Activated CD8-positive, alpha-beta T cell treated with anti-CD3 and anti-CD28 coated beads for 36 hours (primary cell): ENCODE measurements at regions not wholly inside any gene's neighbourhood (a gene's known extent, or its start where the extent isn't known, plus 50 kb on each side); places are given as distances from the start of the nearest gene placed in this dataset.

Source experiments
- ATAC-seq: fragments of 200-7000 bp; cut with Tn5 transposase; one replicate; pipeline ENCODE4 v1.10.0; 2021; ENCODE audit warnings: mild to moderate bottlenecking, moderate library complexity
- CTCF ChIA-PET: fragments of 350-600 bp; sonication (Branson Sonifier 250); formaldehyde crosslinking; loops from one replicate; lab custom pipeline; 2021; ENCODE audit warnings: antibody characterized with exemption; lab: Charles Lee
- POLR2A ChIA-PET: fragments of 350-600 bp; sonication (Branson Sonifier 250); formaldehyde crosslinking; loops from one replicate; lab custom pipeline; 2021; ENCODE audit warnings: antibody characterized with exemption; lab: Charles Lee
- DNase-seq: peaks from one replicate; pipeline ENCODE4 v3.0.0-alpha.2; 2020
- H3K27ac Mint-ChIP-seq: one replicate; pipeline ENCODE4 v1.8.0; 2021; ENCODE audit warnings: mild to moderate bottlenecking, mixed read lengths
- H3K27me3 Mint-ChIP-seq: one replicate; pipeline ENCODE4 v1.8.0; 2021; ENCODE audit warnings: mixed read lengths
- H3K36me3 Mint-ChIP-seq: one replicate; pipeline ENCODE4 v1.8.0; 2021; ENCODE audit warnings: low read depth, mixed read lengths
- H3K4me1 Mint-ChIP-seq: one replicate; pipeline ENCODE4 v1.8.0; 2021; ENCODE audit warnings: low read depth, mixed read lengths
- H3K4me3 Mint-ChIP-seq: one replicate; pipeline ENCODE4 v1.8.0; 2021; ENCODE audit warnings: mild to moderate bottlenecking, moderate library complexity, mixed read lengths
- H3K9me3 Mint-ChIP-seq: one replicate; pipeline ENCODE4 v1.8.0; 2021; ENCODE audit warnings: mixed read lengths
- CTCF ChIP-seq: fragments of 200-600 bp; IDR thresholded peaks from one replicate; pipeline ENCODE4 v1.8.0; 2022; ENCODE audit warnings: antibody characterized with exemption, mild to moderate bottlenecking
- intact Hi-C: fragments of 100-400 bp; cut with micrococcal nuclease; formaldehyde crosslinking; loops from one replicate; pipeline ENCODE4 v1.10.0; 2022

- ChIA-PET POLR2A (no interaction called here), CTCF (no interaction called here)
- H3K36me3 Mint-ChIP-seq, result no peaks in the 10 kb centered on the region
- intact Hi-C loops, result no loop called here
- DNase-seq (no peak), ATAC-seq (no peak)
- TF ChIP-seq CTCF, result no peak
- H3K4me3 Mint-ChIP-seq, result no peak overlapping the region
- H3K9me3 Mint-ChIP-seq, result no peaks in the 10 kb centered on the region
- peaks cover 3% of the 10 kb centered on the region for H3K27me3 Mint-ChIP-seq
- no peaks in the 10 kb centered on the region for H3K4me1 Mint-ChIP-seq
- H3K27ac Mint-ChIP-seq, result no peak overlapping the region
Measured at GRCh38 chr2:219835493-219835892, 208.1 kb downstream of the SLC4A3 start.

- Mint-ChIP-seq H3K9me3 (no peaks in the 10 kb centered on the region), H3K27ac (no peak overlapping the region)
Measured at GRCh38 chr2:219836647-219837177, 209.3 kb downstream of the SLC4A3 start.

GRCh38 chr2:219844401-219845091 lies 217.1 kb downstream of the SLC4A3 start:
- H3K27ac Mint-ChIP-seq, result no peak overlapping the region
- intact Hi-C loops, result no loop called here
- no peak for ATAC-seq
- no peaks in the 10 kb centered on the region for H3K9me3 Mint-ChIP-seq
- no peak for DNase-seq
- H3K4me3 Mint-ChIP-seq, result no peak overlapping the region
- H3K27me3 Mint-ChIP-seq, result peaks cover 5% of the 10 kb centered on the region
- no peak for TF ChIP-seq CTCF
- no peaks in the 10 kb centered on the region for H3K4me1 Mint-ChIP-seq
- H3K36me3 Mint-ChIP-seq, result no peaks in the 10 kb centered on the region
- ChIA-PET POLR2A (no interaction called here), CTCF (no interaction called here)

More at GRCh38 chr2:219836647-219837177, 209.3 kb downstream of the SLC4A3 start:
- H3K4me3 Mint-ChIP-seq, result no peak overlapping the region
- intact Hi-C loops, result no loop called here
- no peak for DNase-seq
- no peaks in the 10 kb centered on the region for H3K4me1 Mint-ChIP-seq
- ChIA-PET CTCF (no interaction called here), POLR2A (no interaction called here)
- no peak for TF ChIP-seq CTCF
- H3K36me3 Mint-ChIP-seq, result no peaks in the 10 kb centered on the region
- H3K27me3 Mint-ChIP-seq, result peaks cover 3% of the 10 kb centered on the region
- ATAC-seq, result no peak

GRCh38 chr2:219848882-219849281 lies 221.5 kb downstream of the SLC4A3 start:
- Mint-ChIP-seq H3K9me3 (no peaks in the 10 kb centered on the region), H3K27ac (no peak overlapping the region), H3K4me3 (no peak overlapping the region), H3K36me3 (no peaks in the 10 kb centered on the region), H3K27me3 (peaks cover 6% of the 10 kb centered on the region), H3K4me1 (no peaks in the 10 kb centered on the region)
- no peak for TF ChIP-seq CTCF
- ATAC-seq (no peak), DNase-seq (no peak)
- POLR2A ChIA-PET, result no interaction called here
- CTCF ChIA-PET, result no interaction called here
- intact Hi-C loops, result no loop called here

- Mint-ChIP-seq H3K4me1 (no peaks in the 10 kb centered on the region), H3K9me3 (no peaks in the 10 kb centered on the region), H3K27ac (no peak overlapping the region), H3K36me3 (no peaks in the 10 kb centered on the region), H3K27me3 (peaks cover 4% of the 10 kb centered on the region), H3K4me3 (no peak overlapping the region)
- ATAC-seq (no peak), DNase-seq (no peak)
- CTCF ChIA-PET, result no interaction called here
- no peak for TF ChIP-seq CTCF
- intact Hi-C loops, result no loop called here
- POLR2A ChIA-PET, result no interaction called here
Measured at GRCh38 chr2:219851169-219851568, 223.7 kb downstream of the SLC4A3 start.
